Hippocampal formation (tissue), 2 donors: ENCODE measurements at regions not wholly inside any gene's neighbourhood (a gene's known extent, or its start where the extent isn't known, plus 50 kb on each side); places are given as distances from the start of the nearest gene placed in this dataset.

Experiments
- DNase-seq, 2 donors: peaks; one replicate each; lab custom pipeline; 2025; lab: John Stamatoyannopoulos, UW

- no peak for DNase-seq
Measured at GRCh38 chr1:98068016-98068415, 147.2 kb upstream of the DPYD start.

DNA sequence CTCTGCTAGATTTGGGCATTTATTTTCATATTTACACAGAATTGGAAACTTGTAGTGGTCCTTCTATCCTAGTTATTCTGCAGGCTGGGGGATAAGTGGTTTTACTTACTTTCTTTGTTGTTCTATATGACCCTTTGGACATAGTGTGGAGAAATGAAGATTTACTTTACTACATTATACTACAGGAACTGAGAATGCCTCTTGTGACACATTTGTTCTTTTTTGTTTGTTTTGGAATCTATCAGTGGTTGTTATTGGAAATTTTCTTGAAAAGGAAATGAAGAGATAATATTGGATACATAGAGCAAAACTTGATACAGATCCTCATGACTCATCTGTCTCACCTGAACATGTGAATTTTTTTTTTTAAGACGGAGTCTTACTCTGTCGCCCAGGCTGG, 146.1 kb upstream of the DPYD start:
- no peak for DNase-seq

DNA sequence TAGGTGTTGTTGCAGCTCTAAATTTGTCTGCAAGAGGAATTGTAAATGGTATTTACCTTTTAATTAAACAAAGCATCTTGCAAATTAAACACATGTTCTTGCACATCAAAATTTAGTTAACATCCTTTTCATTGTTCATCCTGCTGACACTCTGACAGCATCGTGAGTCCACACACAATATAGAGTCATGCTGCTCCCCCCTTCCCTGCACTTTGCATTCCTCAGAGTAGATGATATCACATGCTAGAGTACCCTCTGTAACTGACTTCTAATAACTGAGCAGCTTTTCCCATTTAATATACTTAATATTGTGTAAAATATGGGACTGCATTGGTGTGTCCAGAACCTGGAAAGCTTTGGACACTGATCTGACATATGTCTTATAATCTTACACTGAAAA, 138.8 kb upstream of the DPYD start:
- no peak for DNase-seq

DNA sequence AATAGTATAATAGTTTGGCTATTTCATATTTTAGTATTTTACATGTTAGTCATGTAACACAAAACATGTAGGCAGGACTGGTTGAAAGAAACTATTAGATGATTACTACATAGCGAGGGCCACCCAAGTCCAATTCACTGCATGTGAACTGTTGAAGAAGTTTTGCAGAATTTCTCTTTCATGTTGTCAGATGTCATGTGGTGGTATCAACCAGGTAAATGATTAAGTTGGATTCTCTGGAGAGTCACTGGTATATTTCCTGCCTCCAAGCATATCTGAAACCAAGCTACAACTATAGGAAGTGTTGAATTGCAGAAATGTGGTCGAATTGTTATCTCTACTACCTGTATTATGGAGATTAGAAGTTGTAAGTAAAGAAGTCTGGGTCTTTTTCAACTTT, 137.8 kb upstream of the DPYD start:
- no peak for DNase-seq

- peak in 1 of 2 donors; percentile 71 for DNase-seq
Measured at GRCh38 chr1:98057236-98057910, 136.5 kb upstream of the DPYD start.

DNA sequence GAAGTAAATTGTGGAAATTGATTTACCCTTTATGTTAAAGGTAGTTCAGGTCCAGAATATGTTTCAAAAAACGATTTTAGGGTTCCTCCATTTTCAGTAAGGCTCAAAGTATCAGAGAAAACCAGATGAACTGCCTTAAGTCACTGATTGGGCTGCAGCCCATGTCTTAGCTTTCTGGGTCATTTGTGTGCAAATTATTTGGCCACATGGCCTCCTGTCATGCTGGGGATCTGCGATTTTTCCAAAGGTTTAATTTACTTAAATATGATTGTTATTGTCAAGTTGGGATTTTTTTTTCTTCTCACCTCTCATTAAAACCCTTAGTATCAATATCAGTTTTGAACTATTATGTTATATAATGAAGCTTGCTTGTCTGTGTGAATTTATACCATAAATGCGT, 135.9 kb upstream of the DPYD start:
- DNase-seq, result no peak

GRCh38 chr1:98055457-98055856, 134.6 kb upstream of the DPYD start:
- DNase-seq, result no peak

GRCh38 chr1:98054786-98055185, 134.0 kb upstream of the DPYD start:
- no peak for DNase-seq

DNA sequence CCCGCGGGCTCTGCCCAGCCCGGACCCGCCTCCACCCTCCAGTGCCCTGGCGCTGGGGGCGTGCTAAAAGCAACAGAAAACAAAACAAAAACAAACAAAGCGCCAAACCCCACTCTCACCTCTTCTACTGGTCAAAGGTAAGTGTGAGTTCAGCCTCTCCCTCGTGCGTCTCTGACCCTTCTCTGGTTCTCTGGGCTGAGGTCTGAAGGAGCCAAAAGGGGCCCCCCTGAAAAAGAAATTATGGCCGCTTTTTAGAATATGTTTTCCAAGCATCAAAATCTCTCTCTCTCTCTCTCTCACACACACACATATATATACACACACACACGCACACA, 133.5 kb upstream of the DPYD start:
- DNase-seq, result no peak

DNA sequence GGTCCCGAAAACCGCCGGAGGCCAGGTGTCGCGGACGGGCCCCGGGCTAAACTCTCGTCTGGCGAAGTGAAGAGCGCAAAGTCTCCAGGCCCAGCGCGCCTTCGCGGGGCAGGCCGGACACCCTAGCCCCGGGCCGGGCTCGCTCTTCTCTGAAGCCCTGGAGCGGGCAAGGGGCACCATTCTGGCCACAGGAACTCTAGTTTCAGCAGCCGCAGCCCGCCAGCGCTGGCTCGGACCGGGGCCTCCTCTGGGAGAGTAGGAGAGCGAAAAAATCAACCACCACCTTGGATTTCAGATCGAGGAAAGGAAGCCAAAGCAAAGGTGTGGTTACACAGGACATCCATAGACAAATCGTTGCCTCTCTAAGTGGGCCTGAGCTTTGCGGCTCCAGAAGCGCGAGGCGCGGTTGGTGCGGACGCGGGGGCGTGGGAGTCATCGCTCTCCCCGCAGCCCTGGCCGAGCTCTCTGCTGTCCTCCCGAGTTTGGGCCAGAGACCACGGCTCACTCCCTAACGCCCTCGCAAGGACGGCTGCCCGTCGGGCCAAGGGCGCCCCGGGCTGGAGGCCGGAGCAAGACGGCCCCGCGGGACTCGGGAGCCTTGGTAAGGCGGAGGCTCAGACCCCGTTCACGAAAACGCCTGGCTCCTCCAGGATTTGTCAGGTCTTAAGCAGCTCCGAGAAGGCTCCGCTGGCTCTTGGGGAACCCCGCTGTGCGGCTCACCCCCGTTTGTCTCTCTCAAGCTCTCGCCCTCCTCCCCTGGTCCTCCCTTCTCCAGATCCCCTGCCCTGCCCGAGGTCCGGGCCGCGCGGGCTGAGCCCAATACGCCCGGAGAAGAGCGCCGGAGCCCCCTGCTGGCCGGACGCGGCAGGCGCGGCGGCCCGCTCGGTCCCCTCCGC, 132.9 kb upstream of the DPYD start:
- DNase-seq, result peak; percentile 32 to 62

GRCh38 chr1:98051065-98051675, 130.3 kb upstream of the DPYD start:
- DNase-seq, result peak; percentile 60 to 86

GRCh38 chr1:98049370-98050135, 128.7 kb upstream of the DPYD start:
- DNase-seq, result peak in 1 of 2 donors; percentile 28

GRCh38 chr1:98048751-98049325, 128.0 kb upstream of the DPYD start:
- DNase-seq, result no peak

DNA sequence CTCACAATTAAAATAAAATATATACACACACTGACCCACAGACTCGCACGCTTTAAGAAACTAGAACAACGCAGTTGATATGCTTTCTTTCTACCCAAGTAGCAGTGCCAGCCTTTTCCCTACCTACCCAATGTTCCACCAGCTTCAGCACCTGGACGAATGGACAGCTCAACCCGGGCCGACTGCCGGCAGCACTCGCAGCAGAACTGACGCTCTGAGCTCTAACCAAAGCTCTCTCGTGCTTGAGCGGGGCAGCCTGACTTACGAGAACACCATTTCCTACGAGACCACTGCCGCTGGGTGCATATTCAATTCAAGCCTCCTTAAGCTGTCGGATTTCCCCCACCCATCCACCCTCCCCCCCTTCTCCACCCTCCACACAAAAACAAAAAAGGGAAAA, 127.4 kb upstream of the DPYD start:
- DNase-seq, result peak; percentile 70 to 79

GRCh38 chr1:98047171-98047570, 126.3 kb upstream of the DPYD start:
- DNase-seq, result no peak

- DNase-seq, result no peak
Measured at GRCh38 chr1:98045767-98046641, 125.2 kb upstream of the DPYD start.

DNA sequence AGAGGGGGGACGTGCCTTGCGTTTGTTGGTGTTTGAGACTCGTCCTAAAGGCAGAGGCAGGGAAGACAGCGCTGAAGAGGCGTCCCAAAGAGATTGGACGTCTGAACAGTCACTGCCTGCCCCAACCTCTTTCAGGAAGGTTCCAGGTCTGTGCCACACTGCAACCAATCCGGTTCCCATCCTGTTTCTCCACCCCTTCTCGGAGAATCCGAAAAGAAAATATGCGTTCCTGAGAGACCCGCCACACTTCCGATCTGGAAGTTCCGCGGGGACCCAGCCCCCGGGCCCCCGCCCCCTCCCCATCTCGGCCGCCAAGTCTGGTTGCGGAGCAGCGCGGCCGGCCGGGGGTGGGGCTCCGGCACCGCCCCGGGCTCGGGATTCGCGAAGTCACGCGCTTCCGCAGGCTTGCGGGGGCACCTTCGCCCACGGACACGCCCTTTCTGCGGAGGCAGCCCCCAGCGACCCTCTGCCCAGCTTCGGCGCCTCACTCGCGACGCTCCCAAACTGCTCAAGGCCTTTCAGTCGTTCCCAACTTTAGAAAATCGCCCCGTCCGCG, 124.5 kb upstream of the DPYD start:
- DNase-seq, result no peak

GRCh38 chr1:98044766-98045165, 123.9 kb upstream of the DPYD start:
- no peak for DNase-seq

- no peak for DNase-seq
Measured at GRCh38 chr1:98044071-98044697, 123.3 kb upstream of the DPYD start.

GRCh38 chr1:98035602-98036002, 114.8 kb upstream of the DPYD start:
- DNase-seq, result no peak
